Renal cortex interstitium (tissue), 11 donors: ENCODE measurements at regions not wholly inside any gene's neighbourhood (a gene's known extent, or its start where the extent isn't known, plus 50 kb on each side); places are given as distances from the start of the nearest gene placed in this dataset.

Experiments
- DNase-seq, 11 donors: peaks; one replicate each; pipeline ENCODE4 v3.0.0-alpha.2; 2013; ENCODE audit warnings: low read depth in 9 of 11, low spot score in 4 of 11; ENCODE audit errors: extremely low read depth in 1 of 11

DNA sequence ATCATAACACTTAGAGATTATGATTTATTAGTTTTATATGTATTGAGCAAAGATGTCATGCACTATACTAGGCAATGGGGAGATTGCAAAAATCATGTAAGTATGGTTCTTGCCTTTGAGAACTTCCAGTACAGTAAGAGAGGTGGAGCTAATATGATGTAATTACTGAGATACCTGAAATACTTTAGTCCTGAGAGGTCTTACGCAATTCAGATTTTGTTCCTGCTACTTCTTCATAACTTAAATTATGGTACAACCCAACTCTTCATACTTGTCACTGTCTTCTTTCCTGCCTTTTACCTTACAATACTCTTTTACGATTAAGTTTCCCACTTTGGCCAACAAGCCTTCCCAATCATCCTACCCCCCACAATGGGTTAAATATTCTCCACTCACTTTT lies 564.2 kb upstream of the PITX2 start:
- DNase-seq = no peak

DNA sequence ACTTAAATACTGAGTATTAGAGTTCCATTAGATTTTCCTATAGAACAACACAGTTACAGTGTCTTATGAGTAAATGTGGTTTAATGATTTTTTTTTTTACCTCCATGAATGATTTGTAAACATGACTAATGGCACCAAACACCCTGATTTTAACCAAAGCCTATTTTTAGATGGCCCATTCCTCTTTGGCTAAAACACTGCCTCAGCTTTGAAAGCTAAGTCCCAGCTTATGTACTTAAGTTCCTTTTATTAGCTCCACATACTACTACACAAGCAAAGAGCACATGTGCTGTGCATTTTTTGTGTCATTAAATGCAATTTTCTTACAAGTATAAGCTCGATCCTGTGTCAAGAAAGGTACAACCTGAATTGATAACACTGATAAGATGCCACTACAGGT lies 575.6 kb upstream of the PITX2 start:
- DNase-seq = no peak

DNA sequence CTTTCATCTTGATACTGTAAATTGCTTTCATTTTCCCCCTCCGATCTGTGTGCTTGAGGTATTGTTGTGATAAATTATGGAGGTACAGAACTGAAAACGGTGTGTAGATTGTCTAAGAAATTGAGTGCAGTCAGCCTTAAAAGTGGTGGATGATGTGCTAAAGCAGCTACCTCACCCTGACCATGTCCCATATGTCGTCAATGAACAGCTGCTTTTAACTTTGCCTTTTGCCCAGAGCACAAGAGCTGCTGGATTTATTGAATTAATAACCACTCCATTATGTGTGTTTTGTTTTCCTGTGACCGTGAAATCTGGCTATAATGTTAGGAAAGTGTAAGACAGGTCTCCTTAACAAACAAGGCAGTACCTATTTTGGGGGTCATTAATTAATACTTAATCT lies 581.9 kb upstream of the PITX2 start:
- no peak for DNase-seq

DNA sequence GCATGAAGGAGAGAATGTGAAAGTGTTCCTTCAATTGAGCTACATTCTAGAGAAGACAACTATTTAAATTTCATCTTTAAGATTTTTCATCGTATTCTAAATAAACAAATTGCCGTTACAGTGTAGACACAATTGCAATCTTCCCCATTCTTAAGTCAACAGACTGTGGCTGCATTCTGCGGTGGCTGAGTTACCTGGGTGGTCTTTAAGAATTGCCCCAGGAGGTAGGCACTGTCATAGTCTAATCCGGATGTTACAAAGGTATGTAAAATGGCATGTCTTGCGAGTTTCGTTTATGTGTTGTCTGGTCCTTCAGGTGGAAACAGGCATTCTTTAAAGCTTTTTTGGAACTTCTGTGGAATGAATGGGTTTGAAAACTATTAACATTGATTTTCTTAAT lies 586.1 kb upstream of the PITX2 start:
- no peak for DNase-seq

DNA sequence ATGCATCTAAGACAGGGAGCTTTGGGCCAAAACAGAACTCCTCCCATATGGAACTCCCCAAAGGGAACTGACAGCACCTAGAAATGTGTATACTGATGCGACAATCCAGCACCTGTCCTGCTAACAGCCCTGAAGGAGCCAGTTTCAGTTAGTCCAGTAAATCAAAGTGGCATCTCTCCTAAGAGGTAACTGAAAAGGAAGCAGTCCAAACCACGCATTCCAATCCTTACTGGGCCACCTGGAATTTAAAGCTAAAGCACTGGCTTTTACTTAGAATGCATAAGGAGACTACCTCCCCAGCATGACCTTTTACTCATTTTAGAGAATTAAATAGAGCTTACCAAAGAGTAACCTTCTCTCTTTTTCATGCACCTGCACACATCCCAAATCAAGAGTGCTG lies 586.8 kb upstream of the PITX2 start:
- DNase-seq = no peak

DNA sequence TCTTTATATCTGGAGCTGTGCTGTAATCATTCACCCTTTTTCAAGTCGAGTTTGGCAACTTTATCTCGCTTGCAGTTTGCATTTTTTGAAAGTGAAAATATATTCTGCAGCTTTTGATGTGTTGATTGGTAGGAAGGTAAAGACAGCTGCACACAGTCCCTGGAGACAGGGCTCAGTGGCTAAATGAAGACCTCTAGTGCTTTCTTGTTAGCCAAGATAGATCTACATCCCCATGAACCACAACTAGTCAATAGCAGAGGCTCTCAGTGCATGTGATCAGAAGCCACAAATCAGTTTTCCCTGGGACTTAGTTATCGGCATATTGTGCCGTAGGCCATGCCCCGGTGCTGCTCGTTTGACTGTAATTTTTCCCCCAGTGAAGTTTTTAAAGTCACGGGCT lies 587.7 kb upstream of the PITX2 start:
- DNase-seq = no peak

DNA sequence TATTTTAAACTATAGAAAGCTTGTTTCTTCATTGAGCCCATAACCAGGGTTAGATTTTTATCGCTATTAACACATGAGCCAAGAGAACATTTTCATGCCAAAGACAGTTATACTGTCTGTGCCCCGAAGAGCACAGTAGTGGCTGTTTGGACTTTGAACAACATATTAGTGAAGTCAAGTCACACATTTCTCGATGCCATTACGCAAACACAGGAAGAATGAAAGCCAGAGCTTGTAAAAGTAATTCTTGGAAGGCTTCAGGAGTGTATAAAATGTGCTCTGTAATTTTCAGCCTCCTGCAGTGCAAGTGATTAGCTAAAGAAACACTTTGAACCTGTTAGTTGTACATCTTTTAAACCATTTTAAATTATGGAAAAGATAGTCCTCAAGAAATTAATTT lies 590.7 kb upstream of the PITX2 start:
- DNase-seq = no peak

DNA sequence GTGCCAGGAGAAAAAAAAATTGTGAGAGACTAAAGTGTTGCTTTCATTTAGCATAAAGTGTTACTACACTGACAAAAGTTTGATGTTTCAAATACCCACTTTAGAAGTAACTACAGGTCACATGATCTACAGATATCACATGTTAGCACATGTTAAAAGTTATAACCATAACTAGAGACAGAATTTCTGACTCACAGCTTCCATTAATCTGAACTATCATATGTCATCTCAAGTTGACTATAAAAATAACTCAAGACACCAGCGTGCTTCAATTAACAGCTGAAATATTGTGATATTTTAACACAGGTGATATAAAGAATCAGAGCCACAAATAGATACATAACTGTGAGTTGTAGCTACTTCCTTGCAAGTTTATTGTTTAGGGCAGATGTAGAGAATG lies 591.5 kb upstream of the PITX2 start:
- no peak for DNase-seq

DNA sequence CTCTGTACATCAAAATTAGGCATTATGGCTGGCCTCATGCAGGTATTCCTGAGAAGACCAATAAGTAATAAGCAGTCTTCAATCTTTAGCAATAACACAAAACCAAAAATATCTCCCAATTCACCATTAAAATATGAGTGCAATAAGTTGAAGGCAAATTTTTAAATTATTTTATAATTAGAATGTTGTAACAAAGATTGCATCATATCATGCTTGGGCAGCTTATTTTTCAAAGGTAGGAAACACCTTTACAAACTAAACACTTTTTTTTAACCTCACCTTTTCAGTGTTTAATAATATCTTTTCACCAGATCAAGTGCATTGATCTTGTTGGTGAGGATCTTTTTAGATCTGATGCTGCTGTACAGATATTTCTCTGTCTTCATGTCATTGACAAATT lies 592.9 kb upstream of the PITX2 start:
- no peak for DNase-seq

DNA sequence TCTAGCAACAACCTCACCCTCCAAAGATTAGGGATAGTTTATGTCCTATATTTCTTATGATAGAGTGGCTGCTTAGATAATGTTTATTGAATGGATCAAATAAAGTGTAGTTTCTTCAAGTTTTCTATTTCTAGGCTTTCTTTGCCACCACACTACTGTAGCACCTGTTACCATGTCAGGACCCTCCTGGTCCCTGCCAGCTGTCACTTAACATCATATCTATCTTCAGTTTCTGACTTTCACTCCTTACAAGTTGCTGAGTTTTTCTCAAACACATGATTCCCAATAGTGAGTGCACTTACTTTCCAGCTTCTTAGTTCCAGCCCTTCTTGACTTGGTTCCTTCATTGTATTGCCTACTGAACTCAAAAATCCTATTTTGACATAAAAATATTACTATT lies 593.9 kb upstream of the PITX2 start:
- DNase-seq = no peak

DNA sequence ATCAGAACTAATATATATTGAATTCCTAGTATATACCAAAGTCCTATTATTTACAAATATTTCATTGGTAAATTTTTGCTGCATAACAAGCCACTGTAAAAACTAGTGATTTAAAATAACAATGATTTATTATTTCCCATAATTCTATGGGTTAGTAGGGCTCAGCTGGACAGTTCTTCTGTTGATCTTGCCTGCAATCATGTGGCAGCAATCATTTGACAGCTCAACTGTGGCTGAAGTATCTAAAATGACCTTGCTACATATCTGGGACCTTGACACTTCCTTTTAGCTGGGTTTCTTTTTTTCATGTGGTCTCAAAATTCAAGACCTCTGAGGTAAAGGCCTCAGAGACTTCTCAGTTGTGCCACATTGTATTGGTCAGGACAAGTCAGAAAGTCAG lies 598.5 kb upstream of the PITX2 start:
- DNase-seq = no peak

DNA sequence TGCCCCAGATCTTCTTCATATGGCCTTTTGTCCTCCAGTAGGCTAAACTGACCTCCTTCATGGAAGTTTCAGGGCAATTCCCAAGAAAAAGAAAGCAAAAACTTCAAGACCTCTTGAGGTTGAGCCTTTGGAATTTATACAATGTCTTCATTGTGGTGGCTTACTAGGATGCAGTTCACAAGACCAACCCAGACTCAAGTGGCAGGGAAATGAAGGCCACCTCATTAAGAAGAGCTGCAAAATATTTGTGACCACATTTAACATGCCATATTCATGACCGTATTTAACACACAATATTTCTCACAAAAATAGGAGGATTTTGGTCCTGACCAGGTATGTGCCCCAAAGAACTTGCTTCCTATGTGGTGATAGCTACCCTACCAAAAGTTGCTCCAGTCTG lies 605.5 kb upstream of the PITX2 start:
- no peak for DNase-seq

DNA sequence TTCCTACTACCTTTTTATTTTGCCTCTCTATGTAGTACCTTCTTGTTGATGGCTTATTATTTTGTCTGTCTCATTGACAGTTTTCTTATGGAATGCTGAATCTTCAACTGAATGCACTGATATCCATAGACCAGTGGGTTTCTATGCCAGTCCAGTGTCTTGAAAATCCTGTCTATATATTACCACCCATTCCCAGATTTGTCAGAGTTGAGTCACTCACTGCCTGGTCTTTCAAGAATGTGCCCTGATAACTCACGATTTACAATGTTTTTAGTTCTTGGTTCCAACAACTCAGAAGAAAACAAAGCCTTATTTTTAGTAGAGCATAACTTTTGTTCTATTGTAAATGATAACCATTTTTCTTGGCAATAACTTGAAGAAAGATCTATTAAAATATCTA lies 606.0 kb upstream of the PITX2 start:
- no peak for DNase-seq

DNA sequence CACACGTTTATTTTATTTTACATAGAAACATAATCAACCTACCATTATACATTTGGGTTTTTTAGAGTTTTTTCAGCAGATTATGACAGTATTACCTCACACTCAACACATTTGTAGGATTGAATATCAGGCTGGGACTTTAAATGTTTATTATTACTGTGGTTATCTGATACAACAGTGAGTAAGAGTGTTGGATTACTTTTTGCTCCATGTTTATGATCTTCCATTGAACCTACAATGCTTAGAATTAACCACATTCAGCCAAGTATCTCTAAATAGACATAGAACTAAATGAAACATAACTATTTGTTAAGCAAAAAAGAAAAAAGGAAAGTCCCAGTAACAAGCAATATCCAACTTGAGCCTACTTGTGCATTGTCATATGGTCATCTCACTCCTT lies 607.4 kb upstream of the PITX2 start:
- no peak for DNase-seq

DNA sequence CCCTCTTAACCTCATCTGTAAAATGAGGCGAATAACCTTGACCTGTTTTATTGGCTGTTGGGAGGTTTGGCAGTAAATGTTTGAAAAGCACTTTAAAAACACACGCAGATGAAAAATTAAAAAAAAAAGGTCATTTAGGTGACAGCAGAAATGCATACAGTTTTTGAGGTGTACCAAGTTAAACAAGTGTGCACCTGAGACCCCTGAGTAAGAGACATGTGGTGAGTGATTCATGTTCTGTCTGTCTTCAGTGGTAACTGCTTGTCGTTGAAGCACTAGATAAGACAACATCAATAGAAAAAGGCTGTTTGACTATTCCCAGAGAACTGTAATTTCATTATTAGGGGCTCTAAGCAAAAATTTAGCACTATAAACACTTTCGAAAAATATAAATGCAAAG lies 608.4 kb upstream of the PITX2 start:
- no peak for DNase-seq

DNA sequence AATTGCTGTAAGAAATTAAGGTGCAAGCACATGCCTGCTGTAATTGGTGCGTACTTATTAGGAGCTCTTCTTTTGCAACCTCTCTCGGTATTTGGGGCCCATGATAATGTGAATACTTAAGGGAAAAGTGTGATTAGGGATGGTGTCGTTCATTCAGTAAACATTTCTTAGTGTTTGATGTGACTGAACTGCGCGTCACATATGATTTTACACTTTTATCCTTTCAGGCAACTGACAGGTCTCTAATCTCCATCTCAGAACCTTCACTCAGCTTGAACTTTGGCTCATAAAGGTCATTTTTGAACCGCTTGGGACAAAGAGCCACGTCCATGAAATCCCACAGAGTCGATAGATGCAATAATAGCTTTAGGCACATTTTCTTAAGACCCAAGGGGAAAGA lies 612.1 kb upstream of the PITX2 start:
- no peak for DNase-seq

DNA sequence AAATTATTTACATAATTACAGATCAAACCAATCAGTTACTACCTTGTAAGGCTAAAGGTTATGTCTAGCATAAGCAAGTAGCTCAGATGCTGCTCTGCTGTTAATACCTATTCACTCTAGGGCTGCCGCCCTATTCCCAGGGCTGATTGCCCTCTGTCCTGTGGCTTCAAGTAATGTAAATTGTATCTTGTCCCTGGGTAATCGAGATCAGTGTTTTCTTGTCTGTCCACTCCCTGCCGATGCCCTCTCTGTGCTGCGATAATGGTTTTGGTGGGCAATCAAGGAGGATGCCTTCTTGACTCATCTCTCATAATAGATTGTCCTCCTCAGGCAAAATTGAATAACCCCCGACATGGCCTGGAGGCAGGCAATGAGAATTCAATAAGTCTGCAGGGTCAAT lies 641.0 kb upstream of the PITX2 start:
- DNase-seq = no peak

DNA sequence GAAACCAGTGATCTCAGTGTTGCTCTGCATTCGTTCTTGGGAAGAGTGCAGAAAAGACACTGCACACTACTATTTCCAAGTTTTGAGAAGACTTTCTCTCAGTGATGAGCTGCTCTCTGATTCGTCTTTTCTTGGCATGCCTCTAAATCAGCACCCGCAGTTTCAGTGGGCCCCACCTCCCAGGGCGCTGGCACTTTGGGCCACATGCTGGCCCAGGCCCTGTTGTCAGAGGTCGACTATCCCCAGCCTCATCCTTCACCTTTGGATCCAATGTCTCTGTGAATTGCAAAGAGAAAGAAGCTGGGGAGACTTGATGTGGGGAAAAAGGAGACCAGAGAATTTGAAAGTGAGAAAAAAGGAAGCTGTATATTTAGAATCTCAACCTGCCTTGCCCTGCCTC lies 644.1 kb upstream of the PITX2 start:
- DNase-seq = no peak

DNA sequence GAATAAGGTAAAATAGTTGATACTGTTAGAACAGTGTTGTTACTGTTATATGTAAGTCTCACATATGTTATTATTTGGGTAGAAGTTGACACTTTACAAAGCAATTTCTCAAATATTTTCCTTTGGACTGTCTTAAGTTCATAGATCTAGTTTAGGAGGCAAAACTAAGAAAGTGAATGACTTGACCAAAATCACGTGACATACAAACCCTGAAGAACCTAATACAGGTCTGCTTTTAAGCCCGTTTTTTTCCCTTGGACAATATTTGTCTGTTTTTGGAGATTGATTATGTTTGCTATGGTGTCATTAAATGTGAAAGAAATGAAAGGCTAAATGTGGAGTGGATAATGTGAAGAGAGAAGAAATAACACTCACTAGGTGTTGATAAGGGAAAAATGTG lies 644.9 kb upstream of the PITX2 start:
- no peak for DNase-seq

DNA sequence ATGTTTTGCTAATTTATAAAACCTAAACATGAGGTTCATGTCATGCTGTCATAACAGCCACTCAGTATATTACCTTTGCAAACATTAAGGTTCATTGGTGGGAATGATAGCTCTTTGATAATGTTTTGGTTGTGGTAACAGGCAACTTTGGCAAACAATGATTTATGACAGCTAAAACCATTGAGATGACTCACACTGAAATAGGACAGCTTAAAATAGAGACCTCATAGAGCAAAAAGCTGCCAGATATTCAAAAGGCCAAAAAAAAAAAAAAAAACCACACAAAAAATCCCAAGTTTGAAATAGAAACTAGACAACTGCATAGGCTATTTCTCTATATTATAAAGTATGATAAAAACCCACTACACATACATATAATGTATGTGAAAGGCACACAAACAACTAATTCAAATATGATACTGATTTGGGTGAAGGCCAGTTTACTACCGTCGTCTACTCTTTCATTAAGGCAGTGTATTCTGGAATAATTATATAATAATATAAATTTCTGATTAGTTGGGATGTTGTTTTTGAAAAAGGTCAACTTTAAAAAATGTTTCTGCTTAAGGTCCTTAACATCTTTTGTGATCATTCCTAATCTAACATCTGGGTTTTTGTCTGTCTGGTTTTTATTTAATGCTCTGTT lies 646.0 kb upstream of the PITX2 start:
- DNase-seq = no peak

DNA sequence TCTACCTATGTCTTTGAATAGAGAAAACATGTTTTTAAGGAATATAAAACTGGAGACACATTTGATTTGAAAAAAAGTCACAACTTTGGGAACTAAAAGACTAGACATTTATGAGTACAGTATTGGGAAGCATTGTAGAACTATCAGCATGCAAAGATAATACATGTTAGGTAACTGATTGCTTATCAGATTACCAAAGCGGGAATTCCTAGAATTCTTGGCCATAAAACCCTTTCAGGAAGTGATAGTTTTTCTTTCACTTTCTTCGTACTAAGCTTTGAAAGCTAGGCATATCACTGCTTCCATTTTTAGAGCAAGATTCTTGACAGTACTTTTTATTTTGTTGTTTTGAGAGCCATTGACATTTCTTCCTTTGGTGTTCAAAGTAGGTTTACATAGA lies 646.6 kb upstream of the PITX2 start:
- DNase-seq = no peak

DNA sequence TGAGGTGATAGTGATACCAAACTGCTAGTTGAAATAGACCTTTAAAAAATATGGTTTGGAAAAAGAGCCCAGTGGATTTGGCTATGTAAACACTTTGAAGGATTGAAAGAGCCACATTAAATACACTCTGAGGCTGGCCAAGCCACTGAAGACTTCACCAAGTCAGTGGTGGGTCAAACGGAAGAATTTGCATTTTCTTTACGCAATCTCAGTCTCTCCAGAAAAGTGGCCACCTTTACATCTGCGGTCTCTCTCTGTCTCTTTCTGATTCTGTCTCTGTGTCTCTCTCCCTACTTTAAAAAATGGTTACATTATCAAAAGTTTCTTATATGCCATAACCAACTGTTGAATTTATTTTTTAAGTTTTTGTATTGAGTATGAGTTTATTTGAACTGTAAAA lies 651.2 kb upstream of the PITX2 start:
- DNase-seq = no peak
